ENCODE measurements at regions not wholly inside any gene's neighbourhood (a gene's known extent, or its start where the extent isn't known, plus 50 kb on each side); places are given as distances from the start of the nearest gene placed in this dataset.

GRCh38 chr18:10027031-10027430 lies 113.2 kb downstream of the VAPA start:
- no peak for TF ChIP-seq SUZ12 (IDR thresholded peaks at IDR 0.05; ENCODE audit: extremely low read depth, insufficient read depth, insufficient read length)
- TF ChIP-seq YY1 (IDR thresholded peaks at IDR 0.05; ENCODE audit: insufficient read depth, insufficient read length) = no peak
